IMR-90 (cell line): ENCODE measurements at regions not wholly inside any gene's neighbourhood (a gene's known extent, or its start where the extent isn't known, plus 50 kb on each side); places are given as distances from the start of the nearest gene placed in this dataset.

Source experiments
- BHLHE40 ChIP-seq: fragments of 150-350 bp; IDR thresholded peaks from 2 replicates; pipeline ENCODE4 v1.6.1; 2016; ENCODE audit warnings: mild to moderate bottlenecking, low read depth, low read length
- TF ChIP-seq, protein P1 (sequence below): conservative IDR thresholded peaks from 2 replicates; pipeline ENCODE4 v1.5.1; 2012; ENCODE audit warnings: mild to moderate bottlenecking, low read depth, low read length, improper control_type of control experiment

- TF ChIP-seq, protein P1, sequence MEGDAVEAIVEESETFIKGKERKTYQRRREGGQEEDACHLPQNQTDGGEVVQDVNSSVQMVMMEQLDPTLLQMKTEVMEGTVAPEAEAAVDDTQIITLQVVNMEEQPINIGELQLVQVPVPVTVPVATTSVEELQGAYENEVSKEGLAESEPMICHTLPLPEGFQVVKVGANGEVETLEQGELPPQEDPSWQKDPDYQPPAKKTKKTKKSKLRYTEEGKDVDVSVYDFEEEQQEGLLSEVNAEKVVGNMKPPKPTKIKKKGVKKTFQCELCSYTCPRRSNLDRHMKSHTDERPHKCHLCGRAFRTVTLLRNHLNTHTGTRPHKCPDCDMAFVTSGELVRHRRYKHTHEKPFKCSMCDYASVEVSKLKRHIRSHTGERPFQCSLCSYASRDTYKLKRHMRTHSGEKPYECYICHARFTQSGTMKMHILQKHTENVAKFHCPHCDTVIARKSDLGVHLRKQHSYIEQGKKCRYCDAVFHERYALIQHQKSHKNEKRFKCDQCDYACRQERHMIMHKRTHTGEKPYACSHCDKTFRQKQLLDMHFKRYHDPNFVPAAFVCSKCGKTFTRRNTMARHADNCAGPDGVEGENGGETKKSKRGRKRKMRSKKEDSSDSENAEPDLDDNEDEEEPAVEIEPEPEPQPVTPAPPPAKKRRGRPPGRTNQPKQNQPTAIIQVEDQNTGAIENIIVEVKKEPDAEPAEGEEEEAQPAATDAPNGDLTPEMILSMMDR, result no peak
- TF ChIP-seq BHLHE40, result no peak
Measured at GRCh38 chr5:68920888-68921287, 172.9 kb upstream of the SLC30A5 start.
